HG03439 (cell line): ENCODE measurements at regions not wholly inside any gene's neighbourhood (a gene's known extent, or its start where the extent isn't known, plus 50 kb on each side); places are given as distances from the start of the nearest gene placed in this dataset.

Experiments
- ATAC-seq: cut with Tn5 transposase; IDR thresholded peaks from one replicate; pipeline ENCODE4 v1.9.1; 2021; ENCODE audit warnings: mild to moderate bottlenecking, moderate library complexity; ENCODE audit not compliant: unreplicated experiment

DNA sequence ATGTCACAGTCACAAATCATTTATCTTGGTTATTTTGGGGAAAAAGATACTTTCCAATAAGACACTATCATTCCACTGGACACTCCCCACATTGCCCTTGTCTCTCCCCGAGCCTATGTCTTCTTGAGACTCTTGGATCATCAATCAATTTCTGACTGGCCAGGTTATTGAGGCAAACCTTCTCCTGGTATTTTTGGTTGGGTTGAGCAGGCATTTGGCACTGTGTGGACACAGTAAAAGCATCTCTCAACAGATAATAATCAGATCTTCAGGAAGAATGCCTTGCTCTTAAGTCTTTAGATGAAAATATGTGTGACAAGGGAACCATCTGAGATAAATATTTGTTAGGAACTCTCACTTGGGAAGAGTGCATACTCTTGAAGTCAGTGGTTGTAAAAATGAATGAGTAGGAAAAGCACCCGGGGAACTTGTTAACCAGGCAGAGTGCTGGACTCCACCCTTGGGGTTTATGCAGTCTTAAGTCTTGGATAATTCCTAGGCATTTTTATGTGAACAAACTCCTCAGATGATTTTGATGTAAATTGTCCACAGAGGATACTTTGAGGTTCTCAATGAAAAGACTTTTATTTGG, 223.8 kb upstream of the CLINT1 start:
- ATAC-seq = no peak

DNA sequence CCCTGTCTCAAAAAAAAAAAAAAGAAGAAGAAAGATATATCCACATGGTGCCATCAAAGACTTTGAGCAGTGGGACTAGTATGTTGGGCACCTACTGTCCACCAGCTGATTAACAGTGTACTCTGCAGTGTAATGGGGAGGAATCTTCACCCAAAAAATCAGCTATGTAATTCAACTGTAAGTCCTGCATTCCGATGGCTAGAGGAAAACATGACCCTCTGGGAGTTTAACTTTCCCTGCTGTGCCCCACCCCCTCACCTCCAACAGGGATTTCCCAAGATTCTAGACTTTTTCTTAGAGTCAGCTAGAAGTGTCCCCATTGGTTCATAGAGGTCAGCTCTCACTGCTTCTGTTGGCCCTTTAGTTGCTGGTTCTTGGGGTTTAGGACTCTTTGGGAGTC, 221.2 kb upstream of the CLINT1 start:
- no peak for ATAC-seq

DNA sequence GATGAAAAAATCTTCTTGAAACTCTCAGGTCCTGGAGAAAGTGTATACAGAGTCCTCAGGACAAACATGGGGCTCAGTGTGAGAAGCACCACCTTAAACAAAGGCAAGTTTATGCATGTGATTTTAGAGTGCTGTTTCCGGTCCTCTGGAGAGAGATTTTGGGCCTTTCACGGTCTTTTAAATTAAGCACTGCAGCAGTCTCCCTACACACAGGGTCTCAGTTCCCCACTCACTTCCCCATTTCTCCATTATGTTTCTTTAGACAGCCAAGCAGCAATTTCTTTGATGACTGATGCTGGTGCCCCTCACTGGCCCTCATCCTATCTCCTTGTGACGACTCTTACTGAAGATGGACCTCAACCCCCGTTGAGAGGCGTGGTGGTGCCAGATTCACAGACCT, 220.2 kb upstream of the CLINT1 start:
- no peak for ATAC-seq

- no peak for ATAC-seq
Observed at GRCh38 chr5:158074992-158075769, 216.2 kb upstream of the CLINT1 start.

DNA sequence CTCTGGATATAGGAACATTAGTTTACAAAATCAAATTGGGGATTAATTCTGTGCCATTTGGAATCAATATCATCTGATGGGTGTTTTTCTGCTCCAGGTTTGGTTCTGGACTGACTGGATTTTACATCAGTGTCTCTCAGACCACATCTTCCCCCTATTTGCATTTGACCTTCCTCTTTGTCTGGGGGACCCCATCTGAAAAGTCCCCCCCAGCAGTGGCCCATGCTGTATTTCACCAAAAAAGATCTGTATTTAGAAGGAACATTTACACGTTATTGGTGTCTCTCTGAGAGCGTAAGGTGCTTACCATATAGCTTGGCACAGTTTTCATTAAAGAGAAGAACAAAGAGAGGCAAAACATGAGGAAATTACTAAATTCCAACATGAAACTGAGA, 215.6 kb upstream of the CLINT1 start:
- ATAC-seq = no peak

- no peak for ATAC-seq
Observed at GRCh38 chr5:158070859-158071258, 211.9 kb upstream of the CLINT1 start.

DNA sequence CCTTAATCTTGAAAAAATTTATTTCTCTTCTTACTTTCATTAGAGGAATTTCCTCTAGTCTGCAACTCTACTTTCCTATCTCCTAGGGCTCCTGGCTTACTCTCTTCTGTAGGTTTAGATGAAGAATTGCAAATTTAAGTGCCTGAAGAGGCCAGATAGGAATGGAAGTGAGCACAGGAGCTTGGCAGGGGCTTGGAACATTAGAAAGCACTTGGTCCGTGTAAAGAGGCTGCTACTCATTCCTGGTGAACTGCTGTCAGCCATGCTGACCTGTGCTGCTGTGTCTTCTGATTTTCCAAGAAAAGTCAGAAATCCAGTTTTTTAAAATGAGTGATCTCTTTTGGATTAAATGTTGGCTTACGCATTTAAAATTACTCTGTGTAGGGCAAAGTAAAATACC, 210.9 kb upstream of the CLINT1 start:
- ATAC-seq = no peak

DNA sequence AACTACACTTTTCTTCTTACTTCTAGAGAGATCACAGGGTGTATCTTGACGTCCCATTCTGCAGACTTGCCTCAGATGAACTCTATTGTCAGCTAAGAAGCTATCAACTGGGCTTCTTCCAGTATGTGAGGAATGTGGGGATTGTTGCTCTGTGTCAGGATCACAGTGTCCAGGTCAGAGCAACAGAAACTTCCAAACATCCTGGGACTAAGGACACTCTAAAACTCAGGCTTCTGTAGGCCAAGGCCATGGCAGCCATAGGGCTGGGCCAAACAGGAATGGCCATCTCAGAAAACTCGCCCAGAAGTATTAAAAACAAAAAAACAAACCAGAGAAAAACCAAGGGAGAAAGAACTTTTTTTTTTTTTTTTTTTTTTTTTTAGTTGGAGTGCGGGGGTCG, 210.0 kb upstream of the CLINT1 start:
- ATAC-seq = no peak

DNA sequence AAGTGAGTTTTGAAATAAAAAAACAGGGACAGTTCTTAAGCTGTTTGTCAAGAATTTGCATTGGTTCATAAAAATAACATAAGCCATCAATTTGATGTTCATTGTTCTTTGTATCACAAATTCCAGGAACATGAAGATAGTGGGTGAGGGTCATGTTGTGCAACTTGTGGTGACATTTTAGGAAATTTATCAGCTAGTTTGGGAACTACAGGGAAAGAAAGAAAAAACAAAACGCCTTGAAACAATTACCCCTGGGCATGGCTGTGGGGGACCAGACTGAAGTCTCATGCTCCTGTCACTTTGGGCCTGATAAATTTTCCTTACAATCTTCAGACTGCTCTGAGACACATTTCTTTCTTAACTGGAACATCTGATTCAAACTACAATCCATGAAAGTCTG, 207.1 kb upstream of the CLINT1 start:
- no peak for ATAC-seq

- no peak for ATAC-seq
Observed at GRCh38 chr5:158064334-158065123, 205.6 kb upstream of the CLINT1 start.

GRCh38 chr5:158063052-158063451, 204.1 kb upstream of the CLINT1 start:
- no peak for ATAC-seq

- ATAC-seq = no peak
Observed at GRCh38 chr5:158061451-158061850, 202.5 kb upstream of the CLINT1 start.

- ATAC-seq = no peak
Observed at GRCh38 chr5:158060212-158060611, 201.3 kb upstream of the CLINT1 start.

GRCh38 chr5:158058208-158059120, 199.5 kb upstream of the CLINT1 start:
- ATAC-seq = no peak

DNA sequence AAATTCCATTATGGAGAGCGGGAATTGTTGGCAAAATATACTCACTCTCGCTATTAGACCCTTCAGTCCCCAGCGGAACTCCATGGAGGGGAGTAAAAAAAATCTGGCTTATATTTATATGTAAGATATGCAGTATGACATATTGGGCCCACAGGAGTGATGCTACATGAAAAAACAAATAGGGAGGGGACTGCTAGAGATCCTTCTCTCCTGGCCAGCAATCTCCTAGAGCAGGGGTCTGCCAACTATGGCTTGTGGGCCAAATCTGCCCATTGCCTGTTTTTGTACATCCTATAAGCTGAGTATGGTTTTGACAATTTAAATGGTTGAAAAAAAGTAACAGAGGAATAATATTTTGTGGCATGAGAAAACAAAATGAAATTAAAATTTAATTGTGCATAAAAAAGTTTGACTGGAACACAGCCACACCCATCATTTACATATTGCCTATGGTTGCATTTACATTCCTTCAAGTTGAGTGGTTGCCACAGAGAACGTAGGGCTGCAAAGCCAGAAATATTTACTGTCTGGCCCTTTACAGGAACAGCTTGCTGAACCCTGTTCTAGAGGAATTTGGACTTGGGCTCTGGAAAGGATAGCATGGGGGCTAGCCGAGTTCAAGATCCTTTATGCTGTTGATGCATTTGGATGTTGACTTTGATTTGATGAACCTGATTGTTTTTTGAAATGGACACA, 197.3 kb upstream of the CLINT1 start:
- no peak for ATAC-seq

- no peak for ATAC-seq
Observed at GRCh38 chr5:158055111-158055501, 196.2 kb upstream of the CLINT1 start.

DNA sequence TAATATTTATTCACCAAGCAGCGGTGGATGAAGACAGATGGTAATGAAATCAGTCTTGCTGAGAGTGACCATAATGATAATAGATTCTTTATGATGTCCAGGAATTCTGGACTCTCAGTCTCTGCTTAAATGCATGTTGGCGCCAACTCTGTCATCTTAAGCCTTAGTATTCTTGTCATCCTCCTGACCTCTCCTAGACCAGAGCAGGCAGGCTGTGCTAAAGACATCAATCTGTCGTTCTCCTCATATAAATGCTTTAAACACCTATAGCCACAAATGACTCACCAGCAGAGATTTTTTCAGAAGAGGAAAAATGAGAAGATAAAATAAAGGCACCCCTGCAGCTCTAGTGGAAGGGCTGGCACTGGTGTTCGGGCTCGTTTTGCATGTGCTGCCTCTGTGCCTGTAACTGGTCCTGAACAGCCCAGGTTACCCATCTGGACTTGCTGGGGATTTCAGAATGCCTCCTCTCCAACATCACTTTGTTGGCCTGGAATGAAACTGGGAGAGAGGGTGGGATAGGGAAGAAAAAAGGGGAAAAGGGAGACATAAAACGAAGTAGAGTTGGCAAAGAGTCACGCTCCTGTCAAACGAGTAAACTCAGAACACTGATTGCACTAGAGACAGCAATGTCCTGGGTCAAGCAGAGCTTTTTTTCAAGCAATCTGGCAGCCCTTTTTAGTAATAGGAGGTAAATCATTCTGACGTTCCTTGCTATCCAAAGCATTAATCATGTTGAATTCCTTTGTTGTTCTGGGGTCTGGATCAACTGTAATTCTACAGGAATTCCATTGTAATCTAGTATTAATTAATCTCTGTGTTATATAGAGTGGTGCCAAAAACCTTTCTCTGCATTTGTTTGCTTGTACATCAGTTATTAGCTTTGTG, 195.5 kb upstream of the CLINT1 start:
- no peak for ATAC-seq

GRCh38 chr5:158051036-158051435, 192.1 kb upstream of the CLINT1 start:
- ATAC-seq = no peak

DNA sequence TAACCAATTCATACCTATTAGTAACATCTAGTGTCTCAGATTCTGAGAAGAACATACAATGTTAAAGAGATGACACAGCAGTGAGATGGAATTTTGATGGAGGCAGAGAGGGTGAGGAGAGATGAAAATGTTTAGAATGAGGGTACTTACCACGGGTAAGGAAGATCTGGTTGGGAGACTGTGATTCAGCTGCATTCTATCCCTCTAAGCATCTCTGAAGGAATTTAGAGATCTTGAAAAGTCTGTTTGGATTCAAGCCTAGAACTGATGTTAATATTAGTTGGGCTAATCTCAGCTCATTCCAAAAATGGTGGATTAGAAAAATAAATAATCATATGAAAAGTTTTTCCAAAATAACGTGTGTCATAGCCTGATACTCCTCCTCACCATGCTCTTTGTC, 191.5 kb upstream of the CLINT1 start:
- no peak for ATAC-seq
